Endothelial cell (in vitro differentiated cells): ENCODE measurements at regions not wholly inside any gene's neighbourhood (a gene's known extent, or its start where the extent isn't known, plus 50 kb on each side); places are given as distances from the start of the nearest gene placed in this dataset.
A peak's percentile ranks its signal among the peaks of the same experiment; 100 is the strongest.

Experiments used
- DNase-seq: peaks from one replicate; pipeline ENCODE4 v3.0.0; 2021; ENCODE audit warnings: low spot score
- H3K27ac Mint-ChIP-seq: one replicate; pipeline ENCODE4 v1.8.0; 2021; ENCODE audit warnings: mixed read lengths, inconsistent platforms; ENCODE audit not compliant: unreplicated experiment
- H3K27me3 Mint-ChIP-seq: one replicate; pipeline ENCODE4 v1.8.0; 2021; ENCODE audit warnings: mild to moderate bottlenecking, moderate library complexity, mixed read lengths, inconsistent platforms; ENCODE audit not compliant: unreplicated experiment
- H3K36me3 Mint-ChIP-seq: one replicate; pipeline ENCODE4 v1.8.0; 2021; ENCODE audit warnings: mild to moderate bottlenecking, low read depth, mixed read lengths, inconsistent platforms; ENCODE audit not compliant: unreplicated experiment
- H3K4me1 Mint-ChIP-seq: one replicate; pipeline ENCODE4 v1.8.0; 2021; ENCODE audit warnings: mild to moderate bottlenecking, mixed read lengths, inconsistent platforms; ENCODE audit not compliant: unreplicated experiment
- H3K4me3 Mint-ChIP-seq: one replicate; pipeline ENCODE4 v1.8.0; 2021; ENCODE audit warnings: mild to moderate bottlenecking, mixed read lengths, inconsistent platforms; ENCODE audit not compliant: unreplicated experiment
- H3K9me3 Mint-ChIP-seq: one replicate; pipeline ENCODE4 v1.8.0; 2021; ENCODE audit warnings: mixed read lengths, inconsistent platforms; ENCODE audit not compliant: unreplicated experiment
- CTCF ChIP-seq: fragments of 200-600 bp; sonication (generic); IDR thresholded peaks from one replicate; pipeline ENCODE4 v1.5.0; 2021; ENCODE audit warnings: antibody characterized with exemption; ENCODE audit not compliant: unreplicated experiment

- Mint-ChIP-seq H3K27me3 (peaks cover 4% of the 10 kb centered on the region), H3K4me3 (no peak overlapping the region), H3K9me3 (no peaks in the 10 kb centered on the region), H3K4me1 (peaks cover 10% of the 10 kb centered on the region), H3K36me3 (no peaks in the 10 kb centered on the region), H3K27ac (no peak overlapping the region)
- no peak for DNase-seq
- TF ChIP-seq CTCF = no peak
Measured at GRCh38 chr5:175329976-175330375, 114.0 kb downstream of the DRD1 start.

GRCh38 chr5:175328687-175329086 lies 115.3 kb downstream of the DRD1 start:
- no peaks in the 10 kb centered on the region for H3K36me3 Mint-ChIP-seq
- H3K9me3 Mint-ChIP-seq = no peaks in the 10 kb centered on the region
- no peak overlapping the region for H3K4me3 Mint-ChIP-seq
- no peak overlapping the region for H3K27ac Mint-ChIP-seq
- peaks cover 10% of the 10 kb centered on the region for H3K4me1 Mint-ChIP-seq
- peaks cover 4% of the 10 kb centered on the region for H3K27me3 Mint-ChIP-seq
- no peak for TF ChIP-seq CTCF
- DNase-seq = no peak

- Mint-ChIP-seq H3K9me3 (no peaks in the 10 kb centered on the region), H3K27me3 (peaks cover 4% of the 10 kb centered on the region), H3K4me1 (peaks cover 10% of the 10 kb centered on the region), H3K4me3 (no peak overlapping the region), H3K27ac (no peak overlapping the region), H3K36me3 (no peaks in the 10 kb centered on the region)
- TF ChIP-seq CTCF = no peak
- no peak for DNase-seq
Measured at GRCh38 chr5:175328176-175328575, 115.8 kb downstream of the DRD1 start.

- TF ChIP-seq CTCF = no peak
- Mint-ChIP-seq H3K4me1 (peaks cover 10% of the 10 kb centered on the region), H3K36me3 (no peaks in the 10 kb centered on the region)
Measured at GRCh38 chr5:175325681-175326080, 118.3 kb downstream of the DRD1 start.

GRCh38 chr5:175321927-175322532 lies 122.0 kb downstream of the DRD1 start:
- no peak for TF ChIP-seq CTCF
- DNase-seq = peak; percentile 62
- no peaks in the 10 kb centered on the region for H3K4me1 Mint-ChIP-seq
- no peak overlapping the region for H3K4me3 Mint-ChIP-seq
- H3K36me3 Mint-ChIP-seq = no peaks in the 10 kb centered on the region
- H3K27ac Mint-ChIP-seq = no peak overlapping the region
- no peaks in the 10 kb centered on the region for H3K9me3 Mint-ChIP-seq
- H3K27me3 Mint-ChIP-seq = no peaks in the 10 kb centered on the region

More at GRCh38 chr5:175325681-175326080, 118.3 kb downstream of the DRD1 start:
- no peaks in the 10 kb centered on the region for H3K9me3 Mint-ChIP-seq
- H3K27ac Mint-ChIP-seq = no peak overlapping the region
- no peak overlapping the region for H3K4me3 Mint-ChIP-seq
- H3K27me3 Mint-ChIP-seq = peaks cover 4% of the 10 kb centered on the region
- DNase-seq = no peak
